ENCODE measurements at regions not wholly inside any gene's neighbourhood (a gene's known extent, or its start where the extent isn't known, plus 50 kb on each side); places are given as distances from the start of the nearest gene placed in this dataset.

DNA sequence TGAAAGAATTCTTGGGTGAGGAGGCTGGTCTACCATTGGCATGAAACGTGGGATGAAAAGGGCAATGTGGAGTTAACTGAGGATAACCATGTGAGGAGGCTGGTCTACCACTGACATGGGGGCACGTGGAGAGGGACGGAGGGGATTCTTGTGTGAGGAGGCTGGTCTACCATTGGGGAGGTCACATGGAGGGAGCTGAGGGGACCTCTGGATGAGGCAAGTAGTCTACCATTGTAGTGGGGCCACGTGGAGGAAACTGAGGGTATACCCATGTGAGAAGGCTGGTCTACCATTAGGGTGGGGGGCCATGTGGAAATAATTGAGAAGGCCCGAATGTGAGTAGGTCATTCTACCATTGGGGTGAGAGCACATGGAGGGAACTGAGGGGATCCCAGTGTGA is 154.1 kb downstream of the FBLN2 start:
- TF ChIP-seq, protein P1, sequence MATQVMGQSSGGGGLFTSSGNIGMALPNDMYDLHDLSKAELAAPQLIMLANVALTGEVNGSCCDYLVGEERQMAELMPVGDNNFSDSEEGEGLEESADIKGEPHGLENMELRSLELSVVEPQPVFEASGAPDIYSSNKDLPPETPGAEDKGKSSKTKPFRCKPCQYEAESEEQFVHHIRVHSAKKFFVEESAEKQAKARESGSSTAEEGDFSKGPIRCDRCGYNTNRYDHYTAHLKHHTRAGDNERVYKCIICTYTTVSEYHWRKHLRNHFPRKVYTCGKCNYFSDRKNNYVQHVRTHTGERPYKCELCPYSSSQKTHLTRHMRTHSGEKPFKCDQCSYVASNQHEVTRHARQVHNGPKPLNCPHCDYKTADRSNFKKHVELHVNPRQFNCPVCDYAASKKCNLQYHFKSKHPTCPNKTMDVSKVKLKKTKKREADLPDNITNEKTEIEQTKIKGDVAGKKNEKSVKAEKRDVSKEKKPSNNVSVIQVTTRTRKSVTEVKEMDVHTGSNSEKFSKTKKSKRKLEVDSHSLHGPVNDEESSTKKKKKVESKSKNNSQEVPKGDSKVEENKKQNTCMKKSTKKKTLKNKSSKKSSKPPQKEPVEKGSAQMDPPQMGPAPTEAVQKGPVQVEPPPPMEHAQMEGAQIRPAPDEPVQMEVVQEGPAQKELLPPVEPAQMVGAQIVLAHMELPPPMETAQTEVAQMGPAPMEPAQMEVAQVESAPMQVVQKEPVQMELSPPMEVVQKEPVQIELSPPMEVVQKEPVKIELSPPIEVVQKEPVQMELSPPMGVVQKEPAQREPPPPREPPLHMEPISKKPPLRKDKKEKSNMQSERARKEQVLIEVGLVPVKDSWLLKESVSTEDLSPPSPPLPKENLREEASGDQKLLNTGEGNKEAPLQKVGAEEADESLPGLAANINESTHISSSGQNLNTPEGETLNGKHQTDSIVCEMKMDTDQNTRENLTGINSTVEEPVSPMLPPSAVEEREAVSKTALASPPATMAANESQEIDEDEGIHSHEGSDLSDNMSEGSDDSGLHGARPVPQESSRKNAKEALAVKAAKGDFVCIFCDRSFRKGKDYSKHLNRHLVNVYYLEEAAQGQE (IDR thresholded peaks at IDR 0.05; ENCODE audit: unreplicated experiment) = no peak
- TF ChIP-seq, protein P2, sequence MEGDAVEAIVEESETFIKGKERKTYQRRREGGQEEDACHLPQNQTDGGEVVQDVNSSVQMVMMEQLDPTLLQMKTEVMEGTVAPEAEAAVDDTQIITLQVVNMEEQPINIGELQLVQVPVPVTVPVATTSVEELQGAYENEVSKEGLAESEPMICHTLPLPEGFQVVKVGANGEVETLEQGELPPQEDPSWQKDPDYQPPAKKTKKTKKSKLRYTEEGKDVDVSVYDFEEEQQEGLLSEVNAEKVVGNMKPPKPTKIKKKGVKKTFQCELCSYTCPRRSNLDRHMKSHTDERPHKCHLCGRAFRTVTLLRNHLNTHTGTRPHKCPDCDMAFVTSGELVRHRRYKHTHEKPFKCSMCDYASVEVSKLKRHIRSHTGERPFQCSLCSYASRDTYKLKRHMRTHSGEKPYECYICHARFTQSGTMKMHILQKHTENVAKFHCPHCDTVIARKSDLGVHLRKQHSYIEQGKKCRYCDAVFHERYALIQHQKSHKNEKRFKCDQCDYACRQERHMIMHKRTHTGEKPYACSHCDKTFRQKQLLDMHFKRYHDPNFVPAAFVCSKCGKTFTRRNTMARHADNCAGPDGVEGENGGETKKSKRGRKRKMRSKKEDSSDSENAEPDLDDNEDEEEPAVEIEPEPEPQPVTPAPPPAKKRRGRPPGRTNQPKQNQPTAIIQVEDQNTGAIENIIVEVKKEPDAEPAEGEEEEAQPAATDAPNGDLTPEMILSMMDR (conservative IDR thresholded peaks at IDR 0.05; ENCODE audit: low read depth in 2 of 2) = no peak
- no peak for TF ChIP-seq EZH2phosphoT487 (IDR thresholded peaks at IDR 0.05; ENCODE audit: unreplicated experiment)
- no peak for TF ChIP-seq EZH2 (IDR thresholded peaks at IDR 0.05; ENCODE audit: low read depth, unreplicated experiment)

All from GM23338 (cell line).